Liver (tissue), 3 donors: ENCODE measurements at regions not wholly inside any gene's neighbourhood (a gene's known extent, or its start where the extent isn't known, plus 50 kb on each side); places are given as distances from the start of the nearest gene placed in this dataset.

Experiments used
- RXRA ChIP-seq, 2 donors: IDR thresholded peaks; 2 replicates each; pipeline ENCODE4 v1.6.1; 2017 to 2018; ENCODE audit warnings: antibody characterized with exemption in 2 of 2, mild to moderate bottlenecking in 1 of 2
- TF ChIP-seq, protein P1 (sequence below): fragments of 150-350 bp; IDR thresholded peaks from 2 replicates; pipeline ENCODE4 v1.5.1; 2017; ENCODE audit warnings: improper control_type of control experiment, low read depth, low read length; ENCODE audit not compliant: missing input control
- donor health status: healthy.
- donor health status: healthy.

DNA sequence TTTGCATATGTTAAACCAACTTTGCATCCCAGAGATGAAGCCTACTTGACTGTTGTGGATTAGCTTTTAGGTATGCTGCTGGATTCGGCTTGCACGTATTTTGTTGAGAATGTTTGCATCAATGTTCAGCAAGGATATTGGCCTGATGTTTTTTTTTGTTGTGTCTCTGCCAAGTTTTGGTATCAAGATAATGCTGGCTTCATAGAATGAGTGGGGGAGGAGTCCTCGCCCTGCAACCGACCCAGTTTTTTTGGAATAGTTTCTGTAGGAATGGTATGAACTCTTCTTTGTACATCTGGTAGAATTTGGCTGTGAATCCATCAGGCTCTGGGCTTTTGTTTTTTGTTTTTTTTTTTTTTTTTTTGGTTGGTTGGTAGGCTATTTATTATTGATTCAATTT lies 147.9 kb downstream of the AHR start:
- peak in 1 of 2 donors; percentile 37 for TF ChIP-seq RXRA (IDR thresholded peaks at IDR 0.05)
- TF ChIP-seq, protein P1, sequence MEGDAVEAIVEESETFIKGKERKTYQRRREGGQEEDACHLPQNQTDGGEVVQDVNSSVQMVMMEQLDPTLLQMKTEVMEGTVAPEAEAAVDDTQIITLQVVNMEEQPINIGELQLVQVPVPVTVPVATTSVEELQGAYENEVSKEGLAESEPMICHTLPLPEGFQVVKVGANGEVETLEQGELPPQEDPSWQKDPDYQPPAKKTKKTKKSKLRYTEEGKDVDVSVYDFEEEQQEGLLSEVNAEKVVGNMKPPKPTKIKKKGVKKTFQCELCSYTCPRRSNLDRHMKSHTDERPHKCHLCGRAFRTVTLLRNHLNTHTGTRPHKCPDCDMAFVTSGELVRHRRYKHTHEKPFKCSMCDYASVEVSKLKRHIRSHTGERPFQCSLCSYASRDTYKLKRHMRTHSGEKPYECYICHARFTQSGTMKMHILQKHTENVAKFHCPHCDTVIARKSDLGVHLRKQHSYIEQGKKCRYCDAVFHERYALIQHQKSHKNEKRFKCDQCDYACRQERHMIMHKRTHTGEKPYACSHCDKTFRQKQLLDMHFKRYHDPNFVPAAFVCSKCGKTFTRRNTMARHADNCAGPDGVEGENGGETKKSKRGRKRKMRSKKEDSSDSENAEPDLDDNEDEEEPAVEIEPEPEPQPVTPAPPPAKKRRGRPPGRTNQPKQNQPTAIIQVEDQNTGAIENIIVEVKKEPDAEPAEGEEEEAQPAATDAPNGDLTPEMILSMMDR, result no peak
